Islet of Langerhans (tissue), 1 donor: ENCODE measurements at regions not wholly inside any gene's neighbourhood (a gene's known extent, or its start where the extent isn't known, plus 50 kb on each side); places are given as distances from the start of the nearest gene placed in this dataset.
"Not testable (repeated sequence)": the region's sequence is repeated elsewhere in the genome, so short reads cannot be mapped to it uniquely, and the experiment has no call there.

ENCODE experiments used
- FAIRE-seq: peaks from one replicate; lab custom pipeline; 2011; peaks lifted over from hg19 to GRCh38; lab: Jason Lieb, UNC

GRCh38 chr13:44780591-44781280 is 204.6 kb upstream of the TSC22D1 start:
- no peak for FAIRE-seq

GRCh38 chr13:44778761-44779484 is 202.8 kb upstream of the TSC22D1 start:
- FAIRE-seq = no peak

GRCh38 chr13:44775290-44775689 is 199.2 kb upstream of the TSC22D1 start:
- FAIRE-seq = not testable (repeated sequence)

GRCh38 chr13:44770951-44771350 is 194.8 kb upstream of the TSC22D1 start:
- no peak for FAIRE-seq

GRCh38 chr13:44769686-44770085 is 193.6 kb upstream of the TSC22D1 start:
- no peak for FAIRE-seq

- FAIRE-seq = no peak
Measured at GRCh38 chr13:44768775-44769581, 192.8 kb upstream of the TSC22D1 start.

- FAIRE-seq = no peak
Measured at GRCh38 chr13:44768239-44768638, 192.1 kb upstream of the TSC22D1 start.

- no peak for FAIRE-seq
Measured at GRCh38 chr13:44765001-44765471, 188.9 kb upstream of the TSC22D1 start.

GRCh38 chr13:44764302-44764692 is 188.2 kb upstream of the TSC22D1 start:
- no peak for FAIRE-seq

GRCh38 chr13:44763615-44764301 is 187.6 kb upstream of the TSC22D1 start:
- no peak for FAIRE-seq

- FAIRE-seq = no peak
Measured at GRCh38 chr13:44762911-44763310, 186.8 kb upstream of the TSC22D1 start.

GRCh38 chr13:44760434-44760833 is 184.3 kb upstream of the TSC22D1 start:
- no peak for FAIRE-seq

- no peak for FAIRE-seq
Measured at GRCh38 chr13:44759384-44760360, 183.5 kb upstream of the TSC22D1 start.

GRCh38 chr13:44758630-44759383 is 182.7 kb upstream of the TSC22D1 start:
- no peak for FAIRE-seq

- FAIRE-seq = no peak
Measured at GRCh38 chr13:44757671-44758070, 181.5 kb upstream of the TSC22D1 start.

GRCh38 chr13:44756276-44756810 is 180.2 kb upstream of the TSC22D1 start:
- no peak for FAIRE-seq

- no peak for FAIRE-seq
Measured at GRCh38 chr13:44755872-44756271, 179.7 kb upstream of the TSC22D1 start.

GRCh38 chr13:44752164-44752563 is 176.0 kb upstream of the TSC22D1 start:
- FAIRE-seq = no peak

- no peak for FAIRE-seq
Measured at GRCh38 chr13:44750630-44751029, 174.5 kb upstream of the TSC22D1 start.

GRCh38 chr13:44749906-44750305 is 173.8 kb upstream of the TSC22D1 start:
- FAIRE-seq = no peak
